Body of pancreas (tissue), 4 donors: ENCODE measurements at regions not wholly inside any gene's neighbourhood (a gene's known extent, or its start where the extent isn't known, plus 50 kb on each side); places are given as distances from the start of the nearest gene placed in this dataset.
A peak's percentile ranks its signal among the peaks of the same experiment; 100 is the strongest.

ENCODE experiments used
- ATAC-seq: fragments of 150-250 bp; one replicate; pipeline ENCODE4 v1.9.1; 2016
- DNase-seq, 4 donors: peaks; one replicate each; pipeline ENCODE4 v3.0.0-alpha.2; 2019
- H3K27ac ChIP-seq, 4 donors: fragments of 200-600 bp; sonication (generic); 1 replicate in 3 of 4; 2 replicates in 1 of 4; pipeline versions ENCODE4 v1.5.1 to v1.6.1; 2016 to 2019; ENCODE audit warnings: mild to moderate bottlenecking in 1 of 4, mixed read lengths in 1 of 4, moderate library complexity in 1 of 4
- H3K27me3 ChIP-seq, 2 donors: fragments of 200-600 bp; sonication (generic); one replicate each; pipeline ENCODE4 v1.6.0; 2016; ENCODE audit warnings: mild to moderate bottlenecking in 1 of 2
- H3K36me3 ChIP-seq, 2 donors: fragments of 200-600 bp; sonication (generic); replicated peaks in 1 of 2; 2 replicates each; pipeline ENCODE4 v1.5.1; 2016; ENCODE audit warnings: low read depth in 2 of 2; ENCODE audit not compliant: insufficient read depth in 1 of 2
- H3K4me1 ChIP-seq: fragments of 200-600 bp; sonication (generic); one replicate; pipeline ENCODE4 v1.6.0; 2016
- H3K4me3 ChIP-seq, 2 donors: fragments of 200-600 bp; sonication (generic); 1 replicate in 1 of 2; 2 replicates in 1 of 2; pipeline ENCODE4 v1.5.1; 2016 to 2019
- H3K9me3 ChIP-seq, 3 donors: fragments of 200-600 bp; sonication (generic); 1 replicate in 2 of 3; 2 replicates in 1 of 3; pipeline ENCODE4 v1.5.1; 2016
- CTCF ChIP-seq, 7 experiments: fragments of 450-650 bp in 4 of 7; fragments of 200-600 bp in 3 of 7; sonication (generic) in 3 of 7; IDR thresholded peaks; one replicate each; pipeline ENCODE4 v1.5.1; 2016 to 2019; ENCODE audit warnings: antibody characterized with exemption in 7 of 7
- POLR2A ChIP-seq, 3 donors: fragments of 450-650 bp; IDR thresholded peaks; one replicate each; pipeline ENCODE4 v1.6.1; 2016; ENCODE audit warnings: antibody characterized with exemption in 3 of 3, mild to moderate bottlenecking in 2 of 3
- WGBS, 2 donors: methylation state at CpG; one replicate each; pipeline ENCODE4 v1.1.5; 2017; 5-methylcytosine and 5-hydroxymethylcytosine counted together
- intact Hi-C: fragments of 100-400 bp; cut with DNase I; formaldehyde crosslinking; loops from one replicate; pipeline ENCODE4 v1.15.1; 2023

GRCh38 chr1:234842726-234843641, 233.0 kb upstream of the IRF2BP2 start:
- no peaks in the 10 kb centered on the region for H3K9me3 ChIP-seq
- H3K27ac ChIP-seq = no peak overlapping the region
- DNase-seq = no peak
- no peaks in the 10 kb centered on the region for H3K27me3 ChIP-seq
- H3K4me3 ChIP-seq = no peak overlapping the region
- WGBS, 2 donors = 73 to 90% methylated on average over 8 to 12 of the region's 12 CpGs
- ATAC-seq = no peak
- intact Hi-C loops = no loop called here
- TF ChIP-seq CTCF (IDR thresholded peaks at IDR 0.05) (no peak), POLR2A (IDR thresholded peaks at IDR 0.05) (no peak)
- H3K4me1 ChIP-seq = peaks cover 15% of the 10 kb centered on the region
- H3K36me3 ChIP-seq = no peaks in the 10 kb centered on the region

DNA sequence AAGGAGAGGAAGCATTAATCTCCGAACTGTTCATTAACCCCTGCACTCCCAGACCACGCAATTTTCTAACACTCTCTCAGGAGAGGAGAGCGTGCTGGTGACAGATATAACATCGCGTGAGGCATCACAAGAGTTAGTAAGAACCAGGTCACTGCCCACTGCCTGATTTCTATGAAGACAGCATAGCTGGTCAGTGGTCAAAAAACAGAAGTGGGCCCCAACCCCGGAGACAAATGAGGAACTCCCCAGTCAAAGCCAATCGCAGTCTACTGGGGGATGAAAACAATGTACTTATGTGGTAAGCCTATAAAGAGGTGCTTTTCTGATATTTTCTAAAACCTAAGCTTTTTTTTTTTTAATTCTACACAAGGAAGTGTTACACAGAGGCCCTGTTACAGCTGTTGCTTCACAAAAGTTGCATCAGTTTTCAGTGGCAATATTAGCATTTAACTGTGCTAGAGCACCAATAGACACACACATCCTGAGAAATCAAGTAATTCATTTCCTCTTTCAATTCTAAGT, 231.8 kb upstream of the IRF2BP2 start:
- no peak overlapping the region for H3K27ac ChIP-seq
- no peak for ATAC-seq

DNA sequence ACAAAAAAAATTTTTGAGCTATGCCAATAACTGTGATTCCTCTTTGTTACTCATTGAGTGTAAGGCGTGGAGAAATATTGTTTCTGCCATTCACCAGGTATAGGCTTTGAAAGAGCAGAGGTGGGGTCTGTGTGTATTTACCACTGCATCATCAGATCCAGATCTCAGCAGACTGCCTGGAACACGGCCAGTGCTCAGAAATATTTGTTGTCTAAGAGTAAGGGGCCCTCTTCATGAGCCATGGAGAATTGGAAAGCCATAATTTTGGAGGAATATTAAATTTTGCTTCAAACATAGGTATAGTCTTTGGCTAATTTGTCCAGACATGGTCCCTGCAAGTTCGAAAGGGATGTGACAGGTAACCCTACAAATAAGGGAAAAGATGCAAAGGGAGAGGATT, 231.3 kb upstream of the IRF2BP2 start:
- TF ChIP-seq CTCF (IDR thresholded peaks at IDR 0.05) (no peak), POLR2A (IDR thresholded peaks at IDR 0.05) (no peak)
- H3K27ac ChIP-seq = no peak overlapping the region
- H3K9me3 ChIP-seq = no peaks in the 10 kb centered on the region
- no peak overlapping the region for H3K4me3 ChIP-seq
- H3K36me3 ChIP-seq = no peaks in the 10 kb centered on the region
- no peaks in the 10 kb centered on the region for H3K27me3 ChIP-seq
- DNase-seq (no peak), ATAC-seq (no peak)
- intact Hi-C loops = no loop called here
- 83 to 87% methylated on average over 3 of the region's 3 CpGs for WGBS, 2 donors
- peaks cover 16% of the 10 kb centered on the region for H3K4me1 ChIP-seq

More for the DNA sequence above, 231.8 kb upstream of the IRF2BP2 start:
- Histone ChIP-seq H3K27me3 (no peaks in the 10 kb centered on the region), H3K9me3 (no peaks in the 10 kb centered on the region), H3K4me1 (peaks cover 15% of the 10 kb centered on the region), H3K36me3 (no peaks in the 10 kb centered on the region), H3K4me3 (no peak overlapping the region)
- WGBS, 2 donors = 49 to 83% methylated on average over 7 of the region's 7 CpGs
- peak in 1 of 4 donors; percentile 76 for DNase-seq
- no peak for TF ChIP-seq POLR2A (IDR thresholded peaks at IDR 0.05)
- no peak for TF ChIP-seq CTCF (IDR thresholded peaks at IDR 0.05)
- intact Hi-C loops = no loop called here

- intact Hi-C loops = no loop called here
- Histone ChIP-seq H3K4me3 (no peak overlapping the region), H3K27ac (no peak overlapping the region), H3K9me3 (no peaks in the 10 kb centered on the region), H3K27me3 (no peaks in the 10 kb centered on the region), H3K36me3 (no peaks in the 10 kb centered on the region), H3K4me1 (peaks cover 19% of the 10 kb centered on the region)
- DNase-seq (no peak), ATAC-seq (no peak)
- TF ChIP-seq CTCF (IDR thresholded peaks at IDR 0.05) = no peak
- no peak for TF ChIP-seq POLR2A (IDR thresholded peaks at IDR 0.05)
- WGBS, 2 donors = 79 to 95% methylated on average over 2 of the region's 2 CpGs
Observed at GRCh38 chr1:234840843-234841242, 230.9 kb upstream of the IRF2BP2 start.
